Neuronal stem cell (in vitro differentiated cells): ENCODE measurements at regions not wholly inside any gene's neighbourhood (a gene's known extent, or its start where the extent isn't known, plus 50 kb on each side); places are given as distances from the start of the nearest gene placed in this dataset.
"Not testable (repeated sequence)": the region's sequence is repeated elsewhere in the genome, so short reads cannot be mapped to it uniquely, and the experiment has no call there.

Source experiments
- DNase-seq: peaks from one replicate; pipeline ENCODE4 v3.0.0-alpha.2; 2013; ENCODE audit warnings: low spot score
- H2AFZ ChIP-seq: one replicate; pipeline ENCODE4 v1.6.1; 2013; ENCODE audit warnings: mild to moderate bottlenecking, low read length, inconsistent platforms
- H2AK5ac ChIP-seq: 2 replicates; pipeline ENCODE4 v1.6.1; 2013; ENCODE audit warnings: low read depth, mild to moderate bottlenecking, inconsistent platforms, low read length, moderate library complexity, mixed read lengths
- H2BK120ac ChIP-seq: 2 replicates; pipeline ENCODE4 v1.6.1; 2013; ENCODE audit warnings: low read depth, mild to moderate bottlenecking, inconsistent platforms, low read length, moderate library complexity, mixed read lengths
- H2BK12ac ChIP-seq: one replicate; pipeline ENCODE4 v1.6.1; 2013; ENCODE audit warnings: low read length, inconsistent platforms
- H2BK15ac ChIP-seq: 2 replicates; pipeline ENCODE4 v1.6.1; 2013; ENCODE audit warnings: mild to moderate bottlenecking, low read length, inconsistent platforms, mixed read lengths
- H2BK5ac ChIP-seq: one replicate; pipeline ENCODE4 v1.6.1; 2013; ENCODE audit warnings: inconsistent platforms, mild to moderate bottlenecking, low read length, moderate library complexity
- H3K14ac ChIP-seq: one replicate; pipeline ENCODE4 v1.6.1; 2013; ENCODE audit warnings: low read length, inconsistent platforms
- H3K18ac ChIP-seq: 2 replicates; pipeline ENCODE4 v1.6.1; 2013; ENCODE audit warnings: low read length, inconsistent platforms
- H3K23ac ChIP-seq: 2 replicates; pipeline ENCODE4 v1.6.1; 2013; ENCODE audit warnings: low read depth, mild to moderate bottlenecking, mixed read lengths, low read length, inconsistent platforms; ENCODE audit not compliant: poor library complexity
- H3K27ac ChIP-seq: replicated peaks from 3 replicates; pipeline ENCODE4 v1.5.1; 2013; ENCODE audit warnings: low read length, inconsistent platforms
- H3K27me3 ChIP-seq, 3 experiments: 2 replicates each; pipeline ENCODE4 v1.6.1; 2013; ENCODE audit warnings: low read length in 3 of 3, mild to moderate bottlenecking in 2 of 3, inconsistent platforms in 1 of 3, low read depth in 1 of 3, mixed read lengths in 1 of 3, moderate library complexity in 1 of 3; ENCODE audit not compliant: control insufficient read depth in 3 of 3, insufficient read depth in 3 of 3
- H3K36me3 ChIP-seq, 2 donors: replicated peaks in 1 of 2; 2 replicates each; pipeline ENCODE4 v1.6.1; 2013; ENCODE audit warnings: low read length in 2 of 2; ENCODE audit not compliant: control insufficient read depth in 2 of 2, insufficient read depth in 2 of 2
- H3K4ac ChIP-seq: 2 replicates; pipeline ENCODE4 v1.6.1; 2013; ENCODE audit warnings: inconsistent platforms, mild to moderate bottlenecking, low read length, moderate library complexity
- H3K4me1 ChIP-seq, 2 donors: 1 replicate in 1 of 2; 2 replicates in 1 of 2; pipeline ENCODE4 v1.6.1; 2013; ENCODE audit warnings: low read length in 2 of 2, low read depth in 1 of 2; ENCODE audit not compliant: control insufficient read depth in 2 of 2, insufficient read depth in 1 of 2
- H3K4me2 ChIP-seq: one replicate; pipeline ENCODE4 v1.6.1; 2013; ENCODE audit warnings: mild to moderate bottlenecking, low read length, inconsistent platforms; ENCODE audit not compliant: insufficient read depth, poor library complexity, severe bottlenecking
- H3K4me3 ChIP-seq, 2 donors: 2 replicates each; pipeline ENCODE4 v1.5.1; 2013; ENCODE audit warnings: low read length in 2 of 2, mild to moderate bottlenecking in 2 of 2, inconsistent platforms in 1 of 2, moderate library complexity in 1 of 2
- H3K79me1 ChIP-seq: one replicate; pipeline ENCODE4 v1.6.1; 2013; ENCODE audit warnings: low read depth, mild to moderate bottlenecking, inconsistent platforms, low read length, moderate library complexity
- H3K9ac ChIP-seq: one replicate; pipeline ENCODE4 v1.6.1; 2013; ENCODE audit warnings: mild to moderate bottlenecking, low read depth, low read length, inconsistent platforms; ENCODE audit not compliant: poor library complexity
- H3K9me3 ChIP-seq, 2 donors: replicated peaks in 1 of 2; 2 replicates each; pipeline versions ENCODE3 to v1.6.1; 2013; ENCODE audit warnings: low read length in 2 of 2, mild to moderate bottlenecking in 2 of 2, inconsistent platforms in 1 of 2, low read depth in 1 of 2, mixed read lengths in 1 of 2, moderate library complexity in 1 of 2; ENCODE audit not compliant: control insufficient read depth in 2 of 2, insufficient read depth in 1 of 2
- H4K8ac ChIP-seq: one replicate; pipeline ENCODE4 v1.6.1; 2013; ENCODE audit warnings: low read depth, mild to moderate bottlenecking, inconsistent platforms, low read length, moderate library complexity
- H4K91ac ChIP-seq: one replicate; pipeline ENCODE4 v1.6.1; 2013; ENCODE audit warnings: low read length, low read depth, mild to moderate bottlenecking, inconsistent platforms; ENCODE audit not compliant: poor library complexity
- WGBS, 2 donors: extraction: QIAGEN DNeasy Blood & Tissue Kit; methylation state at CpG; one replicate each; pipeline ENCODE4 v1.1.7; 2013; ENCODE audit warnings: missing lambda C conversion rate in 2 of 2, mixed read lengths in 1 of 2; ENCODE audit not compliant: insufficient read length in 2 of 2, insufficient replicate concordance in 1 of 2; ENCODE audit errors: extremely low coverage in 2 of 2; 5-methylcytosine and 5-hydroxymethylcytosine counted together

DNA sequence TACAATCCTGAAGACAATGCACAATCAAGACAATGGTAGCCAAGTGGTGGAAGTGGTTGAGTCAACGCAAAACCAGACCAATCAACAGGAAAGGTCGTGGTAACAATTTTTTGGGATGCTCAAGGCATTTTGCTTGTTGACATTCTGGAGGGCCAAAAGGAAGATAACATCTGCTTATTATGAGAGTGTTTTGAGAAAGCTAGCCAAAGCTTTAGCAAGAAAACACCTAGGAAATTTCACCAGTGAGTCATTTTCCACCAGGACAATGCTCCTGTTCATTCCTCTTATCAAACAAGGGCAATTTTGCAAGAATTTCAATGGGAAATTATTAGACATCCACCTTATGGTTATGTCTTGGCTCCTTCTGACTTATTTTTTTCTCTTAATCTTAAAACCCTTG, 1932.2 kb upstream of the RAG2 start:
- Histone ChIP-seq H3K4me3 (no peak overlapping the region), H3K27me3 (no peaks in the 10 kb centered on the region)
- no CpG with 5 or more reads among the region's 2 CpGs for WGBS, 2 donors

DNA sequence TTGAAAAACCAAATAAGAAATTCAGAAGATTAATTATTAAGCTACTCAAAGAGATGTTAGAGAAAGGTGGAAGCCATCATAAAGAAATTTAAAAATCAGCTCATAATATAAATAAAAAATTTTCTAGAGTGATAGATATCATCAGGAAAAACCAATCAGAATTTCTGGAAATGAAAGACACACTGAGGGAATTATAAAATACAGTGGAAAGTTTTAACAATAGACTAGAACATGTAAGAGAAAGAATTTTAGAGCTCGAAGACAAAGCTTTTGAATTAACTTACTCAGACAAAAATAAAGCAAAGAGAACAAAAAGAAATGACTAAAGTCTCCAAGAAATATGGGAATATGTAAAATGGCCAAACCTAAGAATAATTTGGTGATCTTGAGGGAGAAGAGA, 1926.9 kb upstream of the RAG2 start:
- Histone ChIP-seq H3K27ac (no peak overlapping the region), H3K23ac (no peak overlapping the region), H3K14ac (no peak overlapping the region), H2BK5ac (no peak overlapping the region), H2BK12ac (no peak overlapping the region), H2AK5ac (no peak overlapping the region), H3K4me2 (no peak overlapping the region), H3K9me3 (no peaks in the 10 kb centered on the region), H3K36me3 (no peaks in the 10 kb centered on the region), H3K79me1 (no peaks in the 10 kb centered on the region), H3K18ac (no peak overlapping the region), H4K8ac (no peak overlapping the region), H3K27me3 (no peaks in the 10 kb centered on the region), H3K4me1 (no peaks in the 10 kb centered on the region), H2BK120ac (no peak overlapping the region), H2AFZ (no peak overlapping the region), H4K91ac (no peak overlapping the region), H3K4me3 (no peak overlapping the region), H3K9ac (no peak overlapping the region), H3K4ac (no peak overlapping the region), H2BK15ac (no peak overlapping the region)
- WGBS, 2 donors, result no CpG with 5 or more reads among the region's 1 CpG
- no peak for DNase-seq

More for the DNA sequence above, 1932.2 kb upstream of the RAG2 start:
- H3K27ac ChIP-seq, result no peak overlapping the region
- no peak overlapping the region for H4K8ac ChIP-seq
- no peaks in the 10 kb centered on the region for H3K4me1 ChIP-seq
- H3K79me1 ChIP-seq, result no peaks in the 10 kb centered on the region
- H3K36me3 ChIP-seq, result no peaks in the 10 kb centered on the region
- H2BK120ac ChIP-seq, result no peak overlapping the region
- H4K91ac ChIP-seq, result no peak overlapping the region
- H2AK5ac ChIP-seq, result no peak overlapping the region
- no peaks in the 10 kb centered on the region for H3K9me3 ChIP-seq
- no peak overlapping the region for H3K23ac ChIP-seq
- H3K9ac ChIP-seq, result no peak overlapping the region
- H2AFZ ChIP-seq, result no peak overlapping the region
- no peak overlapping the region for H3K4ac ChIP-seq
- no peak overlapping the region for H2BK15ac ChIP-seq
- no peak overlapping the region for H3K4me2 ChIP-seq
- no peak overlapping the region for H3K14ac ChIP-seq
- DNase-seq, result no peak
- H2BK5ac ChIP-seq, result no peak overlapping the region
- H2BK12ac ChIP-seq, result no peak overlapping the region
- H3K18ac ChIP-seq, result no peak overlapping the region

DNA sequence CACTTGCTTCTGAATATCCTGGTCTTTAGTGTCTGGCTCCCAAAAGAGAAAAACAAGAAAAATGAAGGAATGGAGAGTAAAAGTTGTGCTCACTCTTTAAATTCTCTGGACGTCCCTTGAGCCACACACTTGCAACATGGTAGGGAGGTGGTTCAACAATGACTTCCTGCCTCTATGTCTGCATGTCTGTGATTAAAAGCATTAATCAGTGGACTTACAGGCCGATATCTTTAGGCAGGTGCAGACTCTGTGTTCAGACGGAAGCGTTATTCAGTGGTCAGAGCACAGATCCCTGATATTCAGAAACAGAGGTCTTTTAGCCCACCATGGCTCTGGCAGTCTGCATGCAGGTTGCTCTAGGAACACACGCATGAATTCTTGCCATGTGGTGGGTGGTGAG, 1920.0 kb upstream of the RAG2 start:
- Histone ChIP-seq H3K27ac (no peak overlapping the region), H4K8ac (no peak overlapping the region), H3K4ac (no peak overlapping the region), H2BK15ac (no peak overlapping the region), H3K18ac (no peak overlapping the region), H3K23ac (no peak overlapping the region), H2BK120ac (no peak overlapping the region), H4K91ac (no peak overlapping the region), H3K4me3 (no peak overlapping the region), H3K27me3 (no peaks in the 10 kb centered on the region), H2BK12ac (no peak overlapping the region), H3K14ac (no peak overlapping the region), H3K4me1 (no peaks in the 10 kb centered on the region), H3K9ac (no peak overlapping the region), H2AFZ (no peak overlapping the region), H2BK5ac (no peak overlapping the region), H3K79me1 (no peaks in the 10 kb centered on the region), H3K4me2 (no peak overlapping the region), H3K36me3 (no peaks in the 10 kb centered on the region), H3K9me3 (no peaks in the 10 kb centered on the region), H2AK5ac (no peak overlapping the region)
- WGBS, 2 donors, result no CpG with 5 or more reads among the region's 5 CpGs
- DNase-seq, result no peak

DNA sequence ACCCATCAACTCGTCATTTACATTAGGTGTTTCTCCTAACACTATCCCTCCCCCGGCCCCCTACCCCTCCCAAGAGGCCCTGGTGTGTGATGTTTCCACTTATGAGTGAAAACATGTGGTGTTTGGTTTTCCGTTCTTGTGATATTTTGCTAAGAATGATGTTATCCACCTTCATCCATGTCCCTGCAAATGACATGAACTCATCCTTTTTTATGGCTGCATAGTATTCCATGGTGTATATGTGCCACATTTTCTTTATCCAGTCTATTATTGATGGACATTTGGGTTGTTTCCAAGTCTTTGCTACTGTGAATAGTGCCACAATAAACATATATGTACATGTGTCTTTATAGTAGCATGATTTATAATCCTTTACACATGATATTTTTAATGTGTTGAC, 1914.8 kb upstream of the RAG2 start:
- H3K14ac ChIP-seq, H3K4me1 ChIP-seq, H3K9ac ChIP-seq, H3K4ac ChIP-seq, H3K23ac ChIP-seq, H2BK5ac ChIP-seq, H2AK5ac ChIP-seq, H4K8ac ChIP-seq, H3K79me1 ChIP-seq, H3K18ac ChIP-seq, H3K27ac ChIP-seq, H3K9me3 ChIP-seq, H2BK120ac ChIP-seq, H4K91ac ChIP-seq, H2BK15ac ChIP-seq, DNase-seq, H2BK12ac ChIP-seq, H3K4me2 ChIP-seq, H2AFZ ChIP-seq, H3K27me3 ChIP-seq, H3K4me3 ChIP-seq, H3K36me3 ChIP-seq: not testable (repeated sequence)
- WGBS, 2 donors, result no CpG with 5 or more reads among the region's 3 CpGs
